Neural cell (in vitro differentiated cells): ENCODE measurements at regions not wholly inside any gene's neighbourhood (a gene's known extent, or its start where the extent isn't known, plus 50 kb on each side); places are given as distances from the start of the nearest gene placed in this dataset.
A peak's percentile ranks its signal among the peaks of the same experiment; 100 is the strongest.
"Not testable (repeated sequence)": the region's sequence is repeated elsewhere in the genome, so short reads cannot be mapped to it uniquely, and the experiment has no call there.

Source experiments
- H2AFZ ChIP-seq: fragments of 200-600, 300-800 bp; sonication (generic), shearing (Covaris generic); 2 replicates; pipeline ENCODE4 v1.6.0; 2014; ENCODE audit warnings: low read depth, mild to moderate bottlenecking, antibody characterized with exemption, low read length, moderate library complexity
- H3F3A ChIP-seq: fragments of 200-600 bp; shearing (Covaris generic); 2 replicates; pipeline ENCODE4 v1.6.1; 2016; ENCODE audit warnings: mild to moderate bottlenecking, moderate library complexity, mixed read lengths, antibody characterized with exemption, low read length; ENCODE audit not compliant: insufficient read depth, poor library complexity, severe bottlenecking
- H3K27ac ChIP-seq: fragments of 200-600, 300-800 bp; sonication (generic), shearing (Covaris generic); 2 replicates; pipeline ENCODE4 v1.5.1; 2014; ENCODE audit warnings: mild to moderate bottlenecking, low read length, moderate library complexity
- H3K27me3 ChIP-seq: fragments of 300-800, 200-600 bp; sonication (generic), shearing (Covaris generic); 2 replicates; pipeline ENCODE4 v1.6.0; 2014; ENCODE audit warnings: mild to moderate bottlenecking, low read depth, low read length, moderate library complexity; ENCODE audit not compliant: insufficient read depth
- H3K36me3 ChIP-seq: fragments of 300-800, 200-600 bp; sonication (generic), shearing (Covaris generic); 2 replicates; pipeline ENCODE4 v1.5.1; 2014; ENCODE audit warnings: mild to moderate bottlenecking, antibody characterized with exemption, low read length, moderate library complexity; ENCODE audit not compliant: insufficient read depth
- H3K4me2 ChIP-seq: fragments of 300-800, 200-600 bp; sonication (generic), shearing (Covaris generic); 2 replicates; pipeline ENCODE4 v1.6.0; 2014; ENCODE audit warnings: mild to moderate bottlenecking, low read length
- H3K4me3 ChIP-seq: fragments of 300-800, 200-600 bp; sonication (generic), shearing (Covaris generic); 2 replicates; pipeline ENCODE4 v1.5.1; 2014; ENCODE audit warnings: mild to moderate bottlenecking, low read length, moderate library complexity
- H3K79me2 ChIP-seq: fragments of 200-600 bp; shearing (Covaris generic); replicated peaks from 2 replicates; pipeline ENCODE4 v1.6.0; 2014; ENCODE audit warnings: mild to moderate bottlenecking, low read length, moderate library complexity; ENCODE audit not compliant: insufficient read depth
- H3K9ac ChIP-seq: fragments of 300-800, 200-600 bp; sonication (generic), shearing (Covaris generic); 2 replicates; pipeline ENCODE4 v1.6.1; 2016; ENCODE audit warnings: mild to moderate bottlenecking, low read length, mixed read lengths
- H3K9me2 ChIP-seq: fragments of 200-600 bp; shearing (Covaris generic); 2 replicates; pipeline ENCODE4 v1.6.1; 2016; ENCODE audit warnings: mild to moderate bottlenecking, low read length, mixed read lengths; ENCODE audit not compliant: insufficient read depth
- H3K9me3 ChIP-seq: fragments of 200-600, 300-800 bp; sonication (generic), shearing (Covaris generic); 2 replicates; pipeline ENCODE4 v1.6.1; 2016; ENCODE audit warnings: mild to moderate bottlenecking, mixed run types, low read length, moderate library complexity, mixed read lengths
- H4K20me1 ChIP-seq: fragments of 200-600 bp; shearing (Covaris generic); 2 replicates; pipeline ENCODE4 v1.6.1; 2016; ENCODE audit warnings: mild to moderate bottlenecking, mixed run types; ENCODE audit not compliant: insufficient read depth
- EP300 ChIP-seq: fragments of 450-650 bp; conservative IDR thresholded peaks from 2 replicates; pipeline ENCODE4 v1.6.1; 2014; ENCODE audit warnings: antibody characterized with exemption, mild to moderate bottlenecking, moderate library complexity; ENCODE audit not compliant: poor library complexity, severe bottlenecking
- MXI1 ChIP-seq: fragments of 450-650 bp; conservative IDR thresholded peaks from 2 replicates; pipeline ENCODE4 v1.6.1; 2014; ENCODE audit warnings: antibody characterized with exemption, mild to moderate bottlenecking; ENCODE audit not compliant: poor library complexity, severe bottlenecking
- POLR2AphosphoS5 ChIP-seq: IDR thresholded peaks from 2 replicates; pipeline ENCODE4 v1.6.1; 2012
- RAD21 ChIP-seq: fragments of 450-650 bp; conservative IDR thresholded peaks from 2 replicates; pipeline ENCODE4 v1.6.1; 2014; ENCODE audit warnings: antibody characterized with exemption, mild to moderate bottlenecking, moderate library complexity
- SMC3 ChIP-seq: fragments of 450-650 bp; conservative IDR thresholded peaks from 2 replicates; pipeline ENCODE4 v1.6.1; 2014; ENCODE audit warnings: antibody characterized with exemption, mild to moderate bottlenecking, moderate library complexity; ENCODE audit not compliant: poor library complexity
- TAF1 ChIP-seq: IDR thresholded peaks from 2 replicates; pipeline ENCODE4 v1.6.1; 2012; ENCODE audit warnings: low read depth
- TF ChIP-seq, protein P1 (sequence below): IDR thresholded peaks from 2 replicates; pipeline ENCODE4 v1.6.1; 2012; ENCODE audit warnings: borderline replicate concordance
- TF ChIP-seq, protein P2 (sequence below): fragments of 450-650 bp; IDR thresholded peaks from 2 replicates; pipeline ENCODE4 v1.5.1; 2014; ENCODE audit warnings: antibody characterized with exemption, mild to moderate bottlenecking, moderate library complexity; ENCODE audit not compliant: poor library complexity, severe bottlenecking

DNA sequence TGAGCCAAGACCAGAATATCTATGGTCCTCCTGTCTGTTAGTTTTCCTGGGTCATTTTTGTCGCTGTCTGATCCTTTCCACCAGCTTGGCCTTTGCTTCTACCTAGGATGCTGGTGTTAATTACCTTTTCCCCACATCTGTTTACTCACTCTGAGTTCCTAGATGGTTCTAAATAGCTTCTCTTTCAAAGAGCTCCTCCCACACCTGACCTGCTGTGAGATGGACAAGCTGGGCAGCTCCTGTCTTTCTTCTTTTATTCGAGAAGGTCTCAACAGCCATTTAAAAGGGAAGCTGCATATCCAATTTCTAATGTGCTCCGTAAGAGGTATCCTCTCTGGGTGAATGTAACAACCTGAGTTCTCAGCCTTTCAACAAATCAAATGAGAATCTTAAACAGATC lies 156.2 kb downstream of the HRH4 start:
- H3K4me2 ChIP-seq: no peak overlapping the region
- no peak overlapping the region for H3K27ac ChIP-seq
- no peak overlapping the region for H3K4me3 ChIP-seq
- no peaks in the 10 kb centered on the region for H3K9me2 ChIP-seq
- H3K9ac ChIP-seq: no peak overlapping the region
- H3F3A ChIP-seq: no peaks in the 10 kb centered on the region
- no peaks in the 10 kb centered on the region for H3K36me3 ChIP-seq
- peaks cover 4% of the 10 kb centered on the region for H3K9me3 ChIP-seq
- H3K79me2 ChIP-seq: no peaks in the 10 kb centered on the region
- no peaks in the 10 kb centered on the region for H3K27me3 ChIP-seq
- no peak overlapping the region for H2AFZ ChIP-seq
- H4K20me1 ChIP-seq: no peaks in the 10 kb centered on the region
- peak; percentile 14 for TF ChIP-seq POLR2AphosphoS5
- no peak for TF ChIP-seq MXI1
- TF ChIP-seq, protein P1, sequence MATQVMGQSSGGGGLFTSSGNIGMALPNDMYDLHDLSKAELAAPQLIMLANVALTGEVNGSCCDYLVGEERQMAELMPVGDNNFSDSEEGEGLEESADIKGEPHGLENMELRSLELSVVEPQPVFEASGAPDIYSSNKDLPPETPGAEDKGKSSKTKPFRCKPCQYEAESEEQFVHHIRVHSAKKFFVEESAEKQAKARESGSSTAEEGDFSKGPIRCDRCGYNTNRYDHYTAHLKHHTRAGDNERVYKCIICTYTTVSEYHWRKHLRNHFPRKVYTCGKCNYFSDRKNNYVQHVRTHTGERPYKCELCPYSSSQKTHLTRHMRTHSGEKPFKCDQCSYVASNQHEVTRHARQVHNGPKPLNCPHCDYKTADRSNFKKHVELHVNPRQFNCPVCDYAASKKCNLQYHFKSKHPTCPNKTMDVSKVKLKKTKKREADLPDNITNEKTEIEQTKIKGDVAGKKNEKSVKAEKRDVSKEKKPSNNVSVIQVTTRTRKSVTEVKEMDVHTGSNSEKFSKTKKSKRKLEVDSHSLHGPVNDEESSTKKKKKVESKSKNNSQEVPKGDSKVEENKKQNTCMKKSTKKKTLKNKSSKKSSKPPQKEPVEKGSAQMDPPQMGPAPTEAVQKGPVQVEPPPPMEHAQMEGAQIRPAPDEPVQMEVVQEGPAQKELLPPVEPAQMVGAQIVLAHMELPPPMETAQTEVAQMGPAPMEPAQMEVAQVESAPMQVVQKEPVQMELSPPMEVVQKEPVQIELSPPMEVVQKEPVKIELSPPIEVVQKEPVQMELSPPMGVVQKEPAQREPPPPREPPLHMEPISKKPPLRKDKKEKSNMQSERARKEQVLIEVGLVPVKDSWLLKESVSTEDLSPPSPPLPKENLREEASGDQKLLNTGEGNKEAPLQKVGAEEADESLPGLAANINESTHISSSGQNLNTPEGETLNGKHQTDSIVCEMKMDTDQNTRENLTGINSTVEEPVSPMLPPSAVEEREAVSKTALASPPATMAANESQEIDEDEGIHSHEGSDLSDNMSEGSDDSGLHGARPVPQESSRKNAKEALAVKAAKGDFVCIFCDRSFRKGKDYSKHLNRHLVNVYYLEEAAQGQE: no peak
- TF ChIP-seq TAF1: no peak

DNA sequence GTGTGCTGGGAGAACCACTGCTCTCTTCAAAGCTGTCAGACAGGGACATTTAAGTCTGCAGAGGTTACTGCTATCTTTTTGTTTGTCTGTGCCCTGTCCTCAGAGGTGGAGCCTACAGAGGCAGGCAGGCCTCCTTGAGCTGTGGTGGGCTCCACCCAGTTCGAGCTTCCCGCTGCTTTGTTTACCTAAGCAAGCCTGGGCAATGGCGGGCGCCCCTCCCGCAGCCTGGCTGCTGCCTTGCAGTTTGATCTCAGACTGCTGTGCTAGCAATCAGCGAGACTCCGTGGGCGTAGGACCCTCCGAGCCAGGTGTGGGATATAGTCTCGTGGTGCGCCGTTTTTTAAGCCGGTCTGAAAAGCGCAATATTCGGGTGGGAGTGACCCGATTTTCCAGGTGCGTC lies 164.0 kb downstream of the HRH4 start:
- not testable (repeated sequence) for H3K9me2 ChIP-seq, H3K79me2 ChIP-seq, H4K20me1 ChIP-seq, H2AFZ ChIP-seq, H3K4me3 ChIP-seq, H3K27ac ChIP-seq, H3F3A ChIP-seq, H3K9ac ChIP-seq, H3K9me3 ChIP-seq, H3K27me3 ChIP-seq, H3K4me2 ChIP-seq, H3K36me3 ChIP-seq

DNA sequence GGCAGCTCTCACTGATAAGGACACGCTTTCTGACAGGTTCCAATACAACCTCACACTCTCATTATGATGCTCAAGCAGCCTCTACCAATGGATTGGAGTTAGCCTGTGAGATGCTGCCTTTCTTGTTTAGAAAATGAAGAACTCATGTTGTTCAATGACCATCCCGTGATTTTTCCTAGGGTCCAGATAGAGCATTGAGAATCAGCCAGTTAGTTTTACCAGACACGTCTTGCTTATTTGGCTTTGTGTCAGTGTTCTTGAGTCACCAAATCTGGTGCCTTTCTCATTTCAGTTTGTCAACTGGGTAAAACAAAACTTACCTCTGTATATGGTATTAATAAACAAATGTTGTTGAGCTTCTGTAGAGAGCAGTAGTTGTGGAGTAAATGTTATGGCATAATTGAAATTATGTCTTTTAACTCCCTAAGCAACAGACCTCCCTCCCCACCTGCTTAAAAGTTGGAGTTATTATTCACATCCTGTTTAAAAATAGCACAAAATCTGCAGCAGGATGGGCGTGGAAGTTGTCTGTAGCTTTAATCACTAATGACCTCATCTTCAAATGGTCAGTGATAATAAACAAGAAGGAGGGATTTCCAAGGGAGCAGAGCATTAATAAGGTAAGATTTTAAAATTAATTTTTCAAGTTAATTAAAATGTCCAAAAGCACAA lies 167.3 kb downstream of the HRH4 start:
- TF ChIP-seq TAF1: no peak
- TF ChIP-seq, protein P1: no peak
- TF ChIP-seq EP300: peak; percentile 69
- no peak for TF ChIP-seq MXI1
- no peak for TF ChIP-seq SMC3
- TF ChIP-seq, protein P2, sequence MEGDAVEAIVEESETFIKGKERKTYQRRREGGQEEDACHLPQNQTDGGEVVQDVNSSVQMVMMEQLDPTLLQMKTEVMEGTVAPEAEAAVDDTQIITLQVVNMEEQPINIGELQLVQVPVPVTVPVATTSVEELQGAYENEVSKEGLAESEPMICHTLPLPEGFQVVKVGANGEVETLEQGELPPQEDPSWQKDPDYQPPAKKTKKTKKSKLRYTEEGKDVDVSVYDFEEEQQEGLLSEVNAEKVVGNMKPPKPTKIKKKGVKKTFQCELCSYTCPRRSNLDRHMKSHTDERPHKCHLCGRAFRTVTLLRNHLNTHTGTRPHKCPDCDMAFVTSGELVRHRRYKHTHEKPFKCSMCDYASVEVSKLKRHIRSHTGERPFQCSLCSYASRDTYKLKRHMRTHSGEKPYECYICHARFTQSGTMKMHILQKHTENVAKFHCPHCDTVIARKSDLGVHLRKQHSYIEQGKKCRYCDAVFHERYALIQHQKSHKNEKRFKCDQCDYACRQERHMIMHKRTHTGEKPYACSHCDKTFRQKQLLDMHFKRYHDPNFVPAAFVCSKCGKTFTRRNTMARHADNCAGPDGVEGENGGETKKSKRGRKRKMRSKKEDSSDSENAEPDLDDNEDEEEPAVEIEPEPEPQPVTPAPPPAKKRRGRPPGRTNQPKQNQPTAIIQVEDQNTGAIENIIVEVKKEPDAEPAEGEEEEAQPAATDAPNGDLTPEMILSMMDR: no peak
- no peak for TF ChIP-seq RAD21
- H3K9ac ChIP-seq: no peak overlapping the region
- no peaks in the 10 kb centered on the region for H3K9me2 ChIP-seq
- H3K4me2 ChIP-seq: no peak overlapping the region
- H2AFZ ChIP-seq: no peak overlapping the region
- no peaks in the 10 kb centered on the region for H3K27me3 ChIP-seq
- no peak overlapping the region for H3K4me3 ChIP-seq
- no peaks in the 10 kb centered on the region for H4K20me1 ChIP-seq
- no peaks in the 10 kb centered on the region for H3K79me2 ChIP-seq
- no peak overlapping the region for H3K27ac ChIP-seq
- no peaks in the 10 kb centered on the region for H3F3A ChIP-seq
- no peaks in the 10 kb centered on the region for H3K36me3 ChIP-seq
- no peaks in the 10 kb centered on the region for H3K9me3 ChIP-seq
